Activated CD4-positive, alpha-beta T cell treated with anti-CD3 and anti-CD28 coated beads, Interleukin-2, amount 50 U/mL, for 4 hours (primary cell): ENCODE measurements at regions not wholly inside any gene's neighbourhood (a gene's known extent, or its start where the extent isn't known, plus 50 kb on each side); places are given as distances from the start of the nearest gene placed in this dataset.

ENCODE experiments used
- DNase-seq, 2 experiments: peaks; one replicate each; pipeline ENCODE4 v3.0.0-alpha.2; 2020

DNA sequence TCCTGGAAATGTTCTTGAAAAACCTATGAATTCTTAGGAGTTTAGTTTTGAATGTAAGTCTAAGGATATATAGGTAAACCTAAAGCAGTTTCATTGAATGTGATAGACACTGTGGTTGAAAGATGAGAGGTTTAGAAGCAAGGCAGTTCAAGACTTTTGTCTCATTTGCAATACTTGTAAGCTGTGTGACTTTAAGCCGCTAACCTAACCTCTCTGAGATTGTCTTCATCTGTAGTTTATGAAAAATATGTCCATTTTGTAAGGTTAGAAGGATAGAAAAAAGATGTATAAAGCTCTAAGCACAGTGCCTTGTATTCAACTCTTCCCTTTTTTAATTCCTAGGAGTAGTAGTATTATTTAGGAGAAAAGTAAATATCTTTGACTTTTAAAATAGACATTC is 306.6 kb upstream of the ARRDC4 start:
- no peak for DNase-seq

- DNase-seq: no peak
Measured at GRCh38 chr15:97654481-97655076, 305.9 kb upstream of the ARRDC4 start.

DNA sequence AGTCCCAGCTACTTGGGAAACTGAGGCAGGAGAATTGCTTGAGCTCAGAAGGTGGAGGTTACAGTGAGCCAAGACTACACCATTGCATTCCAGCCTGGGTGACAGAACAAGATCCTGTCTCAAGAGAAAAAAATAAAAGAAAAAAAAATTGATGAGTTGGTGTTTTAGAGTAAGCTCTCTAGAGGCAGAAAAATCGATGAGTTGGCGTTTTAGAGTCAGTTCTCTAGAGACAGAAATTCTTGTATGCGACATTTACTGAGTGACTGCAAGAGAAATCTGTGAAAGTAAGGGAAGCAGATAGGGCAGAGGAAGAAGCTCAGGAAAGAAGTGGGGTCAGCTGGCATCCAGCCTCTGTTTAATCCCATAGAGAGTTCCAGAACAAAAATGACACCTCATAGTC is 298.7 kb upstream of the ARRDC4 start:
- no peak for DNase-seq

- no peak for DNase-seq
Measured at GRCh38 chr15:97672586-97672985, 287.9 kb upstream of the ARRDC4 start.

GRCh38 chr15:97678656-97679055 is 281.8 kb upstream of the ARRDC4 start:
- DNase-seq: no peak

DNA sequence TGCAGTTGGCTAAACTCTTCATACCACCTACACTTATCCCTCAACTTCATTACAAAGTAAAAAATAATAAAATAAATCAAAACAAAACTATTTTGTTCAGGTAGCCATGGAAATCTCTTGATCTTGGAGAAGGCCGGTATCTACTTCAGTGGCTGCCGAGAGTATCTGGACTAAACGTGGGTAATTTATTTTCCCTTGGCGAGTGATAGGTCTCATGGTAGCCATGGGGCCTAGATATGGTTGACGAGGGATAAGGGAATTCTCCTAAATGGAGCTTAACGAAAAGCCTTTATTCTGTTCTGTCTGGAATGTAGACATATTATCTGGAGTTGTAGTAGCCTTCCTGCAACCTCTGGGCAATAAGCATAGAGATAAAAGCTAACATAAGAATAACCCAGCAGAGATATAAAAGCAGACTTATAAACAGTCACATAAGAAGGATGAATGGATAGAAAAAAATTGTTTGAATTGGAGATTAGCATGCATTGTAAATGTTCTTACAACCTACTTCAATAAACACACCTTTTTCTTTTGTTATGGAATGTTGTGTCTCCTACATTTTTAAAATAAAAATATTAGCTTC is 281.3 kb upstream of the ARRDC4 start:
- no peak for DNase-seq

DNA sequence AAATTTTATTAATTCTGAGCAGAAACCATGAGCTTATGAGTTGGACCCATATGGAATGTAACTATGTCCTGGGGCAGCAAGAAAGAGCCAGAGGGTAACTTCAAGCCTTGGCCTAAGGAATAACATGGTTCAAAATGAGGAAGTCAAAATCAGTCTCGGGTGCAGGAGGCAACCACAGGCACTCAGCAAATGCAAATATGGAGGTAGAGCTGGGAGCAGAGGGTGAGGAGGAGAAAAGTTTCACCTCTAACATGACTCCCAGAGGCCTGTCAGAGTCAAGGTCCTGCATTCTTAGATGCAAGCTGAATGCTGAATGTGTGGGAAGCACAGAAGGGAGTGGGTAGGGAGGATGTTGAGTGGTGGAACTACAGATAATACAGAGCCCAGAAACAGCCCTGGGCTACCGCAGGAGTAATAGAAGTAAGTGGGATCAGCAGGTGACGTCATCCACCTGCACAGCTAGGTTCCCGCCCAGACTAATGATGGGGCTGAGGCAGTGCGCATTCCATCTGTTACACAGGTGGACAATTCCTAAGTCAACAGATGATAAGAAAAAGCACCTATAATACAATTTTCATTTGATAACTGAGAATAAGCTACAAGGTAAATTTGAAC is 279.8 kb upstream of the ARRDC4 start:
- DNase-seq: no peak

DNA sequence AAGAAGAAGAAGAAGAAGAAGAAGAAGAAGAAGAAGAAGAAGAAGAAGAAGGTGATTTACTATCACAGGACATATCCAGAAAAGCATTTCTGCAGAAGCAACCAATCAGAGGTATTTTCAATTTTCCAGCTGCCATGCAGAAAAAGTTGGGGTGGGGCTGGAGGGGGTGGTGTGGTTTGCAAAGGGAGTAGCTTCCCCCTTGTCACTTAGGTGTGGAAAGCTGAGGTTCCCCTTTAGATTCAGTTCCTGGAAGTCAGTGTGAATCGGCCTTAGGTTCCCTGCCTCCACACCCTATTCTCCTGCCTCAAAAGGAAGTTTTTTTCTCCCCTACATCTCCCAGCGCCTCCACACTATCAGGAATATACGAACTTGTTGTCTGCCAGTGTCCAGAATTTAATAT is 276.7 kb upstream of the ARRDC4 start:
- DNase-seq: no peak

- no peak for DNase-seq
Measured at GRCh38 chr15:97684249-97684648, 276.3 kb upstream of the ARRDC4 start.

GRCh38 chr15:97686324-97686723 is 274.2 kb upstream of the ARRDC4 start:
- no peak for DNase-seq

DNA sequence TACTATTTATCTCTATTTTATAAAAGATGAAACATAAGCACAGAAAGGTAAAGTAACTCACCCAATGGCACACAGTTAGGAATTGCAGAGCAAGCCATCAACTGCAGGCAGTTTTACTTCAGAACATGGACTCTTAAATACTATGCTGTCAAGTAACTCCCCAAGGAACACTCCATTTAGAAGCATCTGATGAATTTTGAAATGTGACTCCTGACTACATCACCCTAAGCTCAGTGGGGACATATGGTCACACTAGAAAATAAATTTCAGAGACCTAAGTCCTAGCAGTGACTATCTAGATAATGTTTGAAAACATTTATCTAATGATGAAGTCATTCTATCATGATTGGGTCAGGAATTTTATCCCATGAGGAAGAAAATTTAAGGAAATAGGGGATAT is 272.8 kb upstream of the ARRDC4 start:
- no peak for DNase-seq

- DNase-seq: no peak
Measured at GRCh38 chr15:97688177-97688576, 272.3 kb upstream of the ARRDC4 start.

DNA sequence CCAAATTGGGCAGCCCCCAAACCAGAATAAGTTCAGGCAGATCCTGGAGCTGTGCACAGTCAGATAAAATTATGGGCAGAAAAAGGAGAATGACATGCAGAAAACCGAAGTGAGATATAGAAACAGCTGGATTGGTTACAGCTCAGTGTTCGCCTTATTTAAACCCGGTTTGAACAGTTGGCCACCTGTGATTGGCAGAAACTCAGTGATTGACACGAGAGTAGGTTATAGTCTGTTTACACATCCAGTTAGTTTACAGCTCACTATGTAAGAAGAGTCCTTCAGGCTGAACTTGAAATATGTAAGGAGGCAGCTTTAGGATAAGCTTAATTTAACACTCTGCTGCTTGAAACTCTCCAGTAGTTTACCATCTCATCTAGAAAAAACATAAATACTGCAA is 271.6 kb upstream of the ARRDC4 start:
- no peak for DNase-seq

- DNase-seq: no peak
Measured at GRCh38 chr15:97691078-97691477, 269.4 kb upstream of the ARRDC4 start.

- DNase-seq: no peak
Measured at GRCh38 chr15:97691799-97692198, 268.7 kb upstream of the ARRDC4 start.

- no peak for DNase-seq
Measured at GRCh38 chr15:97692301-97693015, 268.0 kb upstream of the ARRDC4 start.

- no peak for DNase-seq
Measured at GRCh38 chr15:97694456-97694855, 266.0 kb upstream of the ARRDC4 start.

DNA sequence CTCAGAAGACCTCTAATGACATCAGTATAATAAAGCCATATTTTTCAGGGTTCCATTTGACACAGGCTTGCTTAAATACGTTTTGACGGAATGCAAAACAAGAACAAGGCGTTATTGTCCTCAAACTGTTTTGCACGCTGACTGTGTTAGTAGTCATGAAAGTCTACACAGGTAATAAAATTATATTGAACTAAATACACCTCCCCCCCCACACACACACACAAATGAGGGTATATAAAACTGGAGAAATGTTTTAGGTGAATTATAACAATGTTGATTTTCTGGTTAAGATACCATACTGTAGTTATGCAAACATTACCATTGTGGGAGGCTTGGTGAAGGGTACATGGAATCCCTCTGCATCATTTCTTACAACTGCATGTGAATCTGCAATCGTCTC is 257.1 kb upstream of the ARRDC4 start:
- no peak for DNase-seq

GRCh38 chr15:97706059-97706458 is 254.4 kb upstream of the ARRDC4 start:
- no peak for DNase-seq

- no peak for DNase-seq
Measured at GRCh38 chr15:97708252-97708651, 252.3 kb upstream of the ARRDC4 start.

DNA sequence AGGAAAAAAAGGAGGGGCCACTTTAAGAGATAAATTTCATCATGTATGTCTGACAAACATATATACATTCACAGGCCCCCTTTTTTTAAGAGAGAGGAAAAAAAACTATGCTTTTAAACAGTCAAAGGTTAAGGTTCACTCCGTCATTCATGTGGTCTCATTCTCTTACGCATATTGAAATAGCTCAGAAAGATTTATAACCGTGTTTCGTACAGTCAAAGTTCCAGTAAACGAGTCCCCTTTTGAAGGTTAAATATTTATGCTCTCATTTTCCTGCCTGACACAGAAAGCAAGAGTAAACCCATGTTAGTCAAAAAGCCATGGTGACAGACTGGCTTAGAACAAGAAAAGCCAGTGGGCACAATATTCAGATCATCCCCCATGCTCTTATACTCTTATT is 248.0 kb upstream of the ARRDC4 start:
- no peak for DNase-seq

DNA sequence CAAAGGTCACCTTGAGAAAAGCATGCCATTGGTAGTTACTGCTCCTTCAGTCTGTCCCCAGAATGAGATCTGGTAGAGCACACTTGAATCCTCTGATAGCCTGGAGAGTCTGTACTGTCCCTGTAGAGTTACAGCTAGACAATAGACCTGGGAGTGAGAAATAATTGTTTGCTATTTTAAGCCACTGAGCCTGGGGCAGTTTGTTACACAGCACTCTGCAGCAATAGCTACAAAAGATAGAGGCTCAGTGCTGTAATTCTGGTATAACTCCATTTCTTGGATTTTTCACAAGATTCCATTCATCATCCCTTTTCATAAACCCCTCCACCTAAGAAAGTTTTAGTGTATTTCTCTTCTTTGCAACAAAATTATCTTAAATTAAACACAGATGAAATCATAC is 242.7 kb upstream of the ARRDC4 start:
- no peak for DNase-seq

GRCh38 chr15:97718509-97718908 is 242.0 kb upstream of the ARRDC4 start:
- DNase-seq: no peak

GRCh38 chr15:97728791-97729190 is 231.7 kb upstream of the ARRDC4 start:
- DNase-seq: no peak
